GM21381 (cell line): ENCODE measurements at regions not wholly inside any gene's neighbourhood (a gene's known extent, or its start where the extent isn't known, plus 50 kb on each side); places are given as distances from the start of the nearest gene placed in this dataset.
"Not testable (repeated sequence)": the region's sequence is repeated elsewhere in the genome, so short reads cannot be mapped to it uniquely, and the experiment has no call there.

Source experiments
- ATAC-seq: cut with Tn5 transposase; IDR thresholded peaks from one replicate; pipeline ENCODE4 v1.9.1; 2021; ENCODE audit warnings: mild to moderate bottlenecking, moderate library complexity; ENCODE audit not compliant: unreplicated experiment

- ATAC-seq, result no peak
These were observed 117.6 kb upstream of the ARRDC3 start for GRCh38 chr5:91500758-91501157.

- ATAC-seq, result no peak
These were observed 116.9 kb upstream of the ARRDC3 start for GRCh38 chr5:91499943-91500531.

- no peak for ATAC-seq
These were observed 112.6 kb upstream of the ARRDC3 start for GRCh38 chr5:91495699-91496098.

- no peak for ATAC-seq
These were observed 111.4 kb upstream of the ARRDC3 start for GRCh38 chr5:91494447-91494996.

- ATAC-seq, result no peak
These were observed 110.0 kb upstream of the ARRDC3 start for GRCh38 chr5:91493086-91493485.

GRCh38 chr5:91491229-91491628, 108.1 kb upstream of the ARRDC3 start:
- ATAC-seq, result no peak

- ATAC-seq, result no peak
These were observed 107.2 kb upstream of the ARRDC3 start for GRCh38 chr5:91490316-91490715.

- no peak for ATAC-seq
These were observed 104.3 kb upstream of the ARRDC3 start for GRCh38 chr5:91487420-91487819.

- no peak for ATAC-seq
These were observed 103.5 kb upstream of the ARRDC3 start for GRCh38 chr5:91486638-91487037.

GRCh38 chr5:91484662-91485061, 101.5 kb upstream of the ARRDC3 start:
- ATAC-seq, result no peak

GRCh38 chr5:91479376-91479775, 96.3 kb upstream of the ARRDC3 start:
- not testable (repeated sequence) for ATAC-seq

GRCh38 chr5:91478096-91478495, 95.0 kb upstream of the ARRDC3 start:
- no peak for ATAC-seq

GRCh38 chr5:91477408-91477807, 94.3 kb upstream of the ARRDC3 start:
- ATAC-seq, result no peak

- no peak for ATAC-seq
These were observed 91.1 kb upstream of the ARRDC3 start for GRCh38 chr5:91474201-91474600.

- ATAC-seq, result no peak
These were observed 89.5 kb upstream of the ARRDC3 start for GRCh38 chr5:91472631-91473030.

- ATAC-seq, result no peak
These were observed 86.5 kb upstream of the ARRDC3 start for GRCh38 chr5:91469517-91470165.

GRCh38 chr5:91468651-91469422, 85.7 kb upstream of the ARRDC3 start:
- ATAC-seq, result no peak

- no peak for ATAC-seq
These were observed 81.9 kb upstream of the ARRDC3 start for GRCh38 chr5:91464886-91465646.

GRCh38 chr5:91457681-91458058, 74.6 kb upstream of the ARRDC3 start:
- no peak for ATAC-seq

- ATAC-seq, result no peak
These were observed 74.0 kb upstream of the ARRDC3 start for GRCh38 chr5:91456928-91457680.
